Stimulated activated CD8-positive, alpha-beta memory T cell treated with anti-CD3 and anti-CD28 coated beads, Interleukin-4, amount 100 ng/mL, for 48 hours (primary cell): ENCODE measurements at regions not wholly inside any gene's neighbourhood (a gene's known extent, or its start where the extent isn't known, plus 50 kb on each side); places are given as distances from the start of the nearest gene placed in this dataset.
"Not testable (repeated sequence)": the region's sequence is repeated elsewhere in the genome, so short reads cannot be mapped to it uniquely, and the experiment has no call there.

Experiments used
- DNase-seq: peaks from one replicate; pipeline ENCODE4 v3.0.0-alpha.2; 2020

- no peak for DNase-seq
Measured at GRCh38 chr2:111662039-111662770, 221.8 kb downstream of the ANAPC1 start.

GRCh38 chr2:111662771-111663470 is 221.1 kb downstream of the ANAPC1 start:
- peak; percentile 71 for DNase-seq

- DNase-seq, result no peak
Measured at GRCh38 chr2:111663471-111664274, 220.3 kb downstream of the ANAPC1 start.

- DNase-seq, result no peak
Measured at GRCh38 chr2:111664275-111664850, 219.6 kb downstream of the ANAPC1 start.

GRCh38 chr2:111665011-111665410 is 219.0 kb downstream of the ANAPC1 start:
- no peak for DNase-seq

- no peak for DNase-seq
Measured at GRCh38 chr2:111665551-111666116, 218.4 kb downstream of the ANAPC1 start.

GRCh38 chr2:111666160-111666559 is 217.8 kb downstream of the ANAPC1 start:
- DNase-seq, result no peak

GRCh38 chr2:111667001-111667400 is 217.0 kb downstream of the ANAPC1 start:
- DNase-seq, result no peak

GRCh38 chr2:111667542-111668273 is 216.3 kb downstream of the ANAPC1 start:
- no peak for DNase-seq

GRCh38 chr2:111668274-111668616 is 215.7 kb downstream of the ANAPC1 start:
- DNase-seq, result no peak

GRCh38 chr2:111668741-111669140 is 215.3 kb downstream of the ANAPC1 start:
- no peak for DNase-seq

GRCh38 chr2:111669928-111670695 is 213.9 kb downstream of the ANAPC1 start:
- DNase-seq, result no peak

- DNase-seq, result no peak
Measured at GRCh38 chr2:111670776-111671175, 213.2 kb downstream of the ANAPC1 start.

GRCh38 chr2:111671426-111672150 is 212.4 kb downstream of the ANAPC1 start:
- no peak for DNase-seq

- DNase-seq, result not testable (repeated sequence)
Measured at GRCh38 chr2:111672641-111673040, 211.4 kb downstream of the ANAPC1 start.

GRCh38 chr2:111673526-111673925 is 210.5 kb downstream of the ANAPC1 start:
- DNase-seq, result no peak

GRCh38 chr2:111675419-111676194 is 208.4 kb downstream of the ANAPC1 start:
- DNase-seq, result no peak

- DNase-seq, result no peak
Measured at GRCh38 chr2:111676291-111676822, 207.6 kb downstream of the ANAPC1 start.

GRCh38 chr2:111678161-111678560 is 205.8 kb downstream of the ANAPC1 start:
- no peak for DNase-seq

- no peak for DNase-seq
Measured at GRCh38 chr2:111678651-111679050, 205.3 kb downstream of the ANAPC1 start.
